Thoracic aorta (tissue), 2 donors: ENCODE measurements at regions not wholly inside any gene's neighbourhood (a gene's known extent, or its start where the extent isn't known, plus 50 kb on each side); places are given as distances from the start of the nearest gene placed in this dataset.

Experiments
- ATAC-seq: fragments of 150-250 bp; one replicate; pipeline ENCODE4 v1.8.0; 2017; ENCODE audit warnings: low read depth; ENCODE audit not compliant: insufficient number of reproducible peaks, low FRiP score
- DNase-seq: peaks from one replicate; pipeline ENCODE4 v3.0.0-alpha.2; 2020; ENCODE audit warnings: low spot score
- H3K27ac ChIP-seq, 2 donors: fragments of 200-600 bp; sonication (generic); 1 replicate in 1 of 2; 2 replicates in 1 of 2; pipeline ENCODE4 v1.5.1; 2016; ENCODE audit warnings: mild to moderate bottlenecking in 2 of 2, moderate library complexity in 2 of 2
- H3K27me3 ChIP-seq: fragments of 200-600 bp; sonication (generic); replicated peaks from 2 replicates; pipeline ENCODE4 v1.6.0; 2016; ENCODE audit warnings: mild to moderate bottlenecking; ENCODE audit not compliant: insufficient read depth
- H3K36me3 ChIP-seq: fragments of 200-600 bp; sonication (generic); one replicate; pipeline ENCODE4 v1.5.1; 2016
- H3K4me1 ChIP-seq, 2 donors: fragments of 200-600 bp; sonication (generic); 1 replicate in 1 of 2; 2 replicates in 1 of 2; pipeline versions ENCODE4 v1.5.1 to v1.6.0; 2016; ENCODE audit warnings: low read depth in 2 of 2, mild to moderate bottlenecking in 1 of 2; ENCODE audit not compliant: control insufficient read depth in 1 of 2
- H3K4me3 ChIP-seq: fragments of 200-600 bp; sonication (generic); 2 replicates; pipeline ENCODE4 v1.5.1; 2016; ENCODE audit warnings: mild to moderate bottlenecking
- H3K9me3 ChIP-seq: fragments of 200-600 bp; sonication (generic); 2 replicates; pipeline ENCODE4 v1.5.1; 2016
- CTCF ChIP-seq: fragments of 200-600 bp; sonication (generic); IDR thresholded peaks from one replicate; pipeline ENCODE4 v1.5.1; 2019; ENCODE audit warnings: antibody characterized with exemption

- no peak for TF ChIP-seq CTCF
- no peak for ATAC-seq
- DNase-seq: no peak
- no peak overlapping the region for H3K4me3 ChIP-seq
- H3K36me3 ChIP-seq: no peaks in the 10 kb centered on the region
- H3K27ac ChIP-seq: no peak overlapping the region
- no peaks in the 10 kb centered on the region for H3K27me3 ChIP-seq
- no peaks in the 10 kb centered on the region for H3K9me3 ChIP-seq
- no peaks in the 10 kb centered on the region for H3K4me1 ChIP-seq
Measured at GRCh38 chr18:26734760-26735159, 130.7 kb downstream of the AQP4 start.

GRCh38 chr18:26729449-26729848, 136.1 kb downstream of the AQP4 start:
- H3K4me1 ChIP-seq: no peaks in the 10 kb centered on the region
- DNase-seq: no peak
- H3K27me3 ChIP-seq: no peaks in the 10 kb centered on the region
- H3K36me3 ChIP-seq: no peaks in the 10 kb centered on the region
- no peak overlapping the region for H3K27ac ChIP-seq
- H3K9me3 ChIP-seq: no peaks in the 10 kb centered on the region
- ATAC-seq: no peak
- H3K4me3 ChIP-seq: no peak overlapping the region
- no peak for TF ChIP-seq CTCF

GRCh38 chr18:26729008-26729407, 136.5 kb downstream of the AQP4 start:
- H3K27me3 ChIP-seq: no peaks in the 10 kb centered on the region
- H3K4me3 ChIP-seq: no peak overlapping the region
- no peaks in the 10 kb centered on the region for H3K36me3 ChIP-seq
- H3K4me1 ChIP-seq: no peaks in the 10 kb centered on the region
- DNase-seq (no peak), ATAC-seq (no peak)
- no peak for TF ChIP-seq CTCF
- no peaks in the 10 kb centered on the region for H3K9me3 ChIP-seq
- H3K27ac ChIP-seq: no peak overlapping the region

- no peak for TF ChIP-seq CTCF
- no peaks in the 10 kb centered on the region for H3K36me3 ChIP-seq
- no peak overlapping the region for H3K27ac ChIP-seq
- DNase-seq: no peak
- H3K4me3 ChIP-seq: no peak overlapping the region
- no peaks in the 10 kb centered on the region for H3K9me3 ChIP-seq
- H3K4me1 ChIP-seq: no peaks in the 10 kb centered on the region
- H3K27me3 ChIP-seq: no peaks in the 10 kb centered on the region
- ATAC-seq: no peak
Measured at GRCh38 chr18:26723981-26724380, 141.5 kb downstream of the AQP4 start.

- no peaks in the 10 kb centered on the region for H3K27me3 ChIP-seq
- H3K4me1 ChIP-seq: no peaks in the 10 kb centered on the region
- ATAC-seq: no peak
- TF ChIP-seq CTCF: no peak
- DNase-seq: no peak
- H3K36me3 ChIP-seq: no peaks in the 10 kb centered on the region
- H3K27ac ChIP-seq: no peak overlapping the region
- no peaks in the 10 kb centered on the region for H3K9me3 ChIP-seq
- no peak overlapping the region for H3K4me3 ChIP-seq
Measured at GRCh38 chr18:26722565-26722931, 143.0 kb downstream of the AQP4 start.
